ENCODE measurements at regions not wholly inside any gene's neighbourhood (a gene's known extent, or its start where the extent isn't known, plus 50 kb on each side); places are given as distances from the start of the nearest gene placed in this dataset.
"Not testable (repeated sequence)": the region's sequence is repeated elsewhere in the genome, so short reads cannot be mapped to it uniquely, and the experiment has no call there.

DNA sequence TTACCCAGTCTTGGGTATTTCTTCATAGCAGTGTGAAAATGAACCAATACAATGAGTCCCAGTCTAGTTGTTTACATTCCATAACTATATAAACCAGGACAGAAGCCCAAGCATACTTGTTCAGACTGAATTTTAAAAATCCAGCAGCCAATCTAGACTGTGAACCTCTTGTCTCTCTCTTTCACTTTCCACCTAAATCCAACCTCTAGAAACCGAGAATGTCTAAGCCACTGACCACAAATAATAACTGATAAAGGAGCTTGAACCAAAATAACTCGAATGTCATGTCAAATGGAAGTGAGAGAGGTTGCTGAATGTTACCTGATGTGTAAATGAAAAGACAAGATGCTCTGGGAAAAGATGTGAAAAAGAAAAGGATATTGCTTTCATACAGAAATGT lies 544.7 kb downstream of the NLGN4X start:
- FAIRE-seq, result no peak

DNA sequence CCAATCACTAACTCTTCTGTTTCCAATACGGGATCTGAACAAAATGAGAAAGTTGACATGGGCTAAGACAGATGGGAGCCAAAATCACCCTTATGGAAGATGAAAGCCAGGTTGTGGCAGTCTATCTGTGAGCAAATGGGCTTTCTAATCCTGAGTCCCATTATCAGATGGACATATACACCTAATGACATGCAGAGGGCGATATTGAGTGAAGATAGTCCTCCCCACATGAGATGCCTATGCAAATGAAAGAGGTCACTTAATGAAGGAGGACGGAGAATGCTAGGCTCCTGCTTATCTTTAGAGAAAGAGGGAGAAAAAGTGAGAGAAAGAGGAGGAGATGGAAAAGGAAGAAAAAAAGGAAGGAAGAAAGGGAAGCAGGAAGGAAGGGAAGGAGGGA lies 547.5 kb downstream of the NLGN4X start:
- FAIRE-seq, result no peak

DNA sequence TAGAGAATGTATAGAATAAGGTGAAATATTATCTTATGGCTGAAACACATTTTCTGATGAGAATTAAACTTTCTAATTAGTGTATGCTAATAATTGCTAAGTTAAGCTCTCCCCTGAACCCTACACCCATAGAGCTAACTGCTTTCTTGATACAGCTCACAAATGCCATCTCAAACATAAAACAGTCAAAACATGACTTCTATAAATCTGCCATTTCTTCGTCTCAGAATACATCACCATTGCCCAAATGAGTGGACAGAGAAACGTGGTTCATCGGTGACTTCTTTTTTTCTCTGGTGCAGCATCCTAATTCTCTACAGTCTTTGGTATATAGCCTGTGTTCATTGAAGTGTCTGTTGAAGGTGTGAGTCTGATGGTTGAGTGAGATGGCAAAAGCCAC lies 554.6 kb downstream of the NLGN4X start:
- FAIRE-seq, result no peak

DNA sequence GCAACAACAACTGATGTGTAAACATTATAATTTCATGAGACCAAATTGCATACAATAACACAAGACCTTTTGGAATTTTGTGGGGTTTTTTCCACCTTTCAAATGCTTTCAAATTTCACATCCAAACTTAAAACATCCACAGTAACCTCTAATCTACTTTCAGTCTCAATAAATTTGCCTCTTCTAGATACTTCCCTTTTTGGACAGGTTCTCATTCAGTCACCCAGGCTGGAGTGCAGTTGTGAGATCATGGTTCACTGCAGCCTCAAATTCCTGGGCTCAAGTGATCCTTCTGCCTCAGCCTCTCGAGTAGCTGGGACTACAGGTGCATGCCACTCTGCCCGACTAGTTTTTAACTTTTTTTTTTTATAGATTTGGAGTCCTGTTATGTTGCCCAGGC lies 556.6 kb downstream of the NLGN4X start:
- no peak for FAIRE-seq

DNA sequence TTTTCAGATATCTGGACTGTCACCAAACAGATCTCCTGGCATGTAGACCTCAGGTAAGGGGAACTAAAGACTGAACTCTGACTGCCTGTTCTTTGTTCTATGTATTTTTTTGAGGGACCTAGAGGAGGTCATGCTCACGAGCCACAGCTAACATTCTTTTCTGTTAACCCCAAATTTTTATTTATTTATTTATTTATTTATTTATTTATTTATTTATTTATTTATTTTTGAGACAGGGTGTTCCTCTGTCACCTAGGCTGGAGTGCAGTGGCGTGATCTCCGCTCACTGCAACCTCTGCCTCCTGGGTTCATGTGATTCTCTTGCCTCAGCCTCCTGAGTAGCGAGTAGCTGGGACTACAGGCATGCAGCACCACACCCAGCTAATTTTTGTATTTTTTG lies 562.0 kb downstream of the NLGN4X start:
- FAIRE-seq, result not testable (repeated sequence)

DNA sequence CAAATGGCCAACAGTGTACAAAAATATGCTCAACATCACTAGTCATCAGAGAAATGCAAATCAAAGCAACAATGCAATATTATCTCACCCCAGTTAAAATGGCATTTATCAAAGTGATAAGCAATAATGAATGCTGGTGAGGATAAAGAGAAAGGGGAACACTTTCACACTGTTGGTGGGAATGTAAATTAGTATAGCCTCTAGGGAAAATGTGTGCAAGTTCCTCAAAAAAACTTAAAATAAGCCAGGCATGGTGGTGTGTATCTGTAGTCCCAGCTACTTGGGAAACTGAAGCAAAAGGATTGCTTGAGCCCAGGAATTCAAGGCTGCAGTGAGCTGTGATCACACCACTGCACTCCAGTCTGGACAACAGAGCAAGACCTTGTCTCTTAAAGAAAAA lies 572.1 kb downstream of the NLGN4X start:
- FAIRE-seq, result no peak

DNA sequence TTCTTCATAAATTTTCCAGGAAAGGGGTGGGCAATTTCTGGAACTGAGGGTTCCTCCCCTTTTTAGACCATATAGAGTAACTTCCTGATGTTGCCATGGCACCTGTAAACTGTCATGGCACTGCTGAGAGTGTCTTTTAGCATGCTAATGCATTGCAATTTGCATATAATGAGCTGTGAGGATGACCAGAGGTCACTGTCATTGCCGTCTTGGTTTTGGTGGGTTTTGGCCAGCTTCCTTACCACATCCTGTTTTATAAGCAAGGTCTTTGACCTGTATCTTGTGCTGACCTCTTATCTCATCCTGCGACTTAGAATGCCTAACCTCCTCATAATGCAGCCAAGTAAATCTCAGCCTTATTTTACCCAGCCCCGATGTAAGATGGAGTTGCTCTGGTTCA lies 577.8 kb downstream of the NLGN4X start:
- FAIRE-seq, result no peak

DNA sequence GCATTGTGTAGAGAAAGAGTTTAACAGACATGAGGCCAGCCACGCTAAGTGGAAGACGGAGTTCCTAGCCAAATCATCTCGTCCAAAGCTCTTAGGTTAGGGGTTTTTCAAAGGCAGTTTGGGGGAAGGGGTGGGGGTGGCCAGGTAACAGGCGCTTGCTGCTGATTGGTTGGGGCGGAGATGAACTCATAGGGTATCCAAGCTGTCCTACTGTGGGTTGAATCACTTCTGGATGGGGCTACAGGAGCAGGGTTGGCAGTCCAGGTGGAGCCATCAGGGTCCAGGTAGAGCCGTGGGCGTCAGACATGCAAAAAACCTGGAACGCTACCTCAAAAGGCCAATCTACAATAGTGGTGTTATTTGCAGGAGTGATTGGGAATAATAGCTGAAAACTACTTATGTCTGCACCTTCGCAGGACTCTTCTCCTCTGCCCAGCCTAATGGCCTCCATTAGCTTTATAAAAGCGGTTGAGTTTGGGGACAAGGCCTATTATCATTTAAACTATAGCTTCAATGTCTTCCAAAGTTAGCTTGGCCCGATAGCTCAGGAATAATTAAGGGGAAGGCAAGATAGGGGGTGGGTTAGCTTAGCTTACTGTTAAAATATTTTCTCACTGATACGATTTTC lies 579.6 kb downstream of the NLGN4X start:
- no peak for FAIRE-seq

DNA sequence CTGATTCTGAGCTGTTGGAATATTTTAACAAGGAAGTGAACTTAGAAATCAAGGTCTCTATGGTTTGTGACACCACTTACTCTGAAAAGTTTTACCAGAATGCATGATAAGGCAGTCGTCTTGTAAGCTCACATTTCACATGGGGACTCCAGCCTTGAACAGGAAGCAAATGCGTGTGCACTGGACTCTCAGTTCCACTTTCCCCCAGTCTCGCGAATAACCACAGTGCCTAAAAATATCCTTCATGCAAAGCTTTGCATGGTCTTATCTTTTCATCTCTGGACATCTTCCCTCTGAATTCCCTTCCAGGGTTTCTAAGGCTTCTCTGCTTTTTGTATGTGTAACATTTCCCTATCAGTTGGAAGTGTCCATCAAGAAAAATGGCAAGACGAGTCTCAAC lies 581.8 kb downstream of the NLGN4X start:
- FAIRE-seq, result no peak

DNA sequence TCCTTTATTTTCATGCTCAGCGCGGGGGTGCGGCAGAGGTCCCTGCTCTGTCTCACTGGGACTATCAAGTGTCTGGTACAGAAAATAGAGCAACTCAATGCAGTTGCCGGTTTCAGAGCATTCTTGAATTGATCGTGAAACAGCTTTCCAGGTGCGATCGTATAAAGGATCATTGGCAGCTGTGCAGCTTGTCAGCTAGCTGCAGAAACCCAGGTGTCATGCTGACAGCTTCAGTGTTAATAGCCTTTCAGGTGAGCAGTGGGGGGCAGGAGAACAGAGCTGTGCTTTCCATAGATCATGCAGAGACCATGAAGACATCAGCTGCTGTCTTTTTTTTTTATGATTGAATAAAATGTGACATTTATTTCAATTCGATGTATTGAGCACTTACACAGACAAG lies 583.9 kb downstream of the NLGN4X start:
- no peak for FAIRE-seq

DNA sequence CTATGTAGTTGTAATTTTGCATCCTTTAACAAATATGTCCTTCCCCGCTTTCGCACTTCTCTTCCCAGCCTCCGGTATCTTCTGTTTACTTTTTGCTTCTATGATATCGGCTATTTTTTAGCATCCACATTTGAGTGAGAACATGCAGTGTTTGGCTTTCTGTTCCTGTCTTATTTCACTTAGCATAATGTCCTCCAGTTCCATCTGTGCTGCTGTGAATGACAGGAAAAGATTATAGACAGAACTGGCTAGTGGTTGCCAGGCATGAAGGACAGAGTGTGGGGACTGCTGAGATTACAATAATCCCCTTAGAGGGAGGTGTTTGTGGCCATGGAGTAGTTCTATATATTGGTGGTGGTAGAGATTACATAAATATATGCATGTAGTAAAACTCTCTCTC lies 588.6 kb downstream of the NLGN4X start:
- FAIRE-seq, result no peak

DNA sequence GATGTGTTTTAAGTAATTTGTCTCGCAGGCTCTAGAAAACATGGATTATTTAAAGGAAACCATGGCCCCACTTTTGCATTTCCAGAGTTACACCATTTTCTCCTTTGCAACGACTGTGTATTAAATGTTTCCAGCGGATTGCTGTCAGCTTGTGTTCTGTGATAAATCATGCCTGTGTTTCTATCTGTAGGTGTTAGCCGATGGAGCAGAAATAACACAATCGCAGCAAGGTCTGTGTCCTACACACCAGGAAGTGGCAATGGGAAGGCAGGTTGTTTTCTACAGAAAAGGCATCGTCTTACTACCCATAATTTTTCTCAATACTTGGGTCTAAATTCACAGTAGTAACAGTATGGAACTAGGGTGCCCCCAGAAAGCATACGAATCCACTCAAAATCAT lies 590.1 kb downstream of the NLGN4X start:
- FAIRE-seq, result no peak

DNA sequence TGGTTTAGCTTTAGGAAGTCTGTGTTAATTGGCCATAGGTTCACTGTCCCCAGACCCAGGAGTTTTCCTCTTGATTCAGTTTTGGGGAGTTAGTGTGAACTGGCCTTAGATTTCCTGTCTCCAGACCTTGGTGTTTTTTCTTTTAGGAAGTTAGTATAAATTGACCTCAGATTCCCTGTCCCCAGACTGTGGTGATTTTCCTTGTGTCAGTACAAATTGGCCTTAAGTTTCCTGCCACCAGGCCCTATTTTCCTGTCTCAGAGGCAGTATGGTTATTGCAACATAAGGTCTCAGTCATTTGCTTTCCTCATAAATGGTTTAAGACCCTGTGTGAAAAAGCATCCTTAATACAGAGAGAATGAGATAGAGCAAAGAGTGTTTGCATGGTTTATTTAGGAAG lies 595.8 kb downstream of the NLGN4X start:
- FAIRE-seq, result no peak

DNA sequence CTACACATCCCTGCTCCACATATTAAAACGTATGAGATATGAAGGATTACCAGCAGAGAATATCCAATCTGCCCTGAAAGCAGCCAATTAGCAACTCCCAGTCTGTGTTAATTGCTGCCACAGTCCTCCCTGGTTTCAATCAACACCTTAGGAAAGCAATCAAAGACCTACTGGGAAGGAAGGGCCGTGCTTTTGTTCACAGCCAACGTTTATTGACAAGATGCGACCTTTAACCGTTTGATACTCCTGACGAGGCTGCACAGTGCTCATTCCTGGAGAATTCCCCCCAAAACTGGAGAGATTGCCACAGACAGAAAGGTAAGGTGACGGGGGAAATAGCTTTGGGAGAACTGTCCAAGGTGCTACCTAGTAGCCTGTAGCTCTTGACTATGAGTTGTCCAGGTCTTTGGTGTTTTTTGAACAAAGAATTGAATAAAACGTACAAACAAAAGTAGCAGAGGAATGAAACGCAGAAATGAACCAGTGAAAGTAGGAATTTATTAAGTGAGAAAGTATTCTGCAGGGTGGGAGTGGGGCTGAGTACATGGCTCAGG lies 596.5 kb downstream of the NLGN4X start:
- FAIRE-seq, result no peak

DNA sequence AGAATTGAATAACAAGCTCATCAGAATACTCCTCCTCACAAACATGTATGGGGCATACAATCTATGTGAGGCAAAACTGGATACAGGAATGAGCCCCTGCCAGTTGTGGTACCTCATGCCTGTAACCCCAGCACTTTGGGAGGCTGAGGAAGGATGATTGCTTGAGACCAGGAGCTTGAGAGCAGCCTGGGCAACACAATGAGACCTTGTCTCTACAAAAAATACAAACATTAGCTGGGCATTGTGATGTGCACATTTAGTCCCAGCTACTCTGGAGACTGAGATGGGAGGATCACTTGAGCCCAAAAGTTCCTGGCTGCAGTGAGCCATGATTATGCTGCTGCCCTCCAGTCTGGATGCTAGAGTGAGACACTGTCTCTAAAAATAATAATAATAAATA lies 611.0 kb downstream of the NLGN4X start:
- FAIRE-seq, result no peak

DNA sequence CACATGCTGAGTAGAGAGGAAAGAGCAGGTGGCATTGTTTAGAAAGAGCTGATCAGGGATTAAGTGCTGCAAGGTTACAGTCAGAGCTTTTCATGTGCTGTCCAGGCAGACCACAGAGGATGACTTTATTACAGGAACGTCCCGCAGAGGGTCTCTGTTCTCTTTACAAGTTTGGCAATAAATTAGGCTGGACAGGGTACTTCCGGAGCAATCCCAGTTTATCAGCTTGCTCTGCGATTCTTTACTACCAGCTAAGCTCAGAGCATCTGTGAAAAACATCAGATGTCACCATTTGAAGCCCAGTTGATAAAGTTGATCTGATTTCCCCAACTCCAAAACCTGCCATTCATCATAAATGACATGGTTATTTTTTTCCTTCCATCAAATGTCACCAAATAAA lies 633.1 kb downstream of the NLGN4X start:
- FAIRE-seq, result no peak

DNA sequence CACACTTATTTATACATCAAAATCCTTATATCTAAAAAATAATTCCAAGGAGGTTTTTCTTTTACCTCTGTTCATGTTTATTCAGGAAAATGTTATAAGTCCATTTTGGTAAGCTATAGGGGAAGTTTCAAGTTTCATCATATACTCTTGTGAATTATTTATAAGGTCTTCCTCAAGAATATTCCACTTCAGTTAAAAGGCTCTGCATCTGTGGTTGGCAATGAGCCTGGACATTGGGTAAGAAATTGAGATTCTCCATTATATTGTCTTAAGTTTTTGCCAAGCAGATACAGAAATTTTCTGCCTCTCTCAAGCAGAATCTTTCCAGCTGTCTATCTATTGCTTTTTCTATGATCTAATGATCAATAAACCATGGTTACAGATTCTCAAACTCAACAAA lies 641.9 kb downstream of the NLGN4X start:
- no peak for FAIRE-seq

DNA sequence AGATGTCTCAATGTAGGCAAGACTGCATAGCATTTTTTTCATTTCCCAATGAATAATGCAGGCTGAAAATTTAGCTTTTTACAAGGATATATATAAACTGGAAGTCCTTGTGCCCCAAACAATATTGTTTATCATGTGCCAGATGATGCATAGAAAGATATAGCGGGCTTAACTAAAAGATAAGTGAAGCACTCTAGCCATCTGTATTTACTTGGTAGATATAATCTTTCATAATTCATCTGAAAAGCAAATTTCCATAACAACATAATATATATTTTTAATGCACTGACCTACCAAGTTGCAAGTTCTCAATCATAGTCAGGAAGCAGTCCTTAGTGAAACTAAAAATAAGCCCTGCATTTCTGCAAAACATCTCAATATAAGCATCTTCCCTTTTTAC lies 653.3 kb downstream of the NLGN4X start:
- no peak for FAIRE-seq

DNA sequence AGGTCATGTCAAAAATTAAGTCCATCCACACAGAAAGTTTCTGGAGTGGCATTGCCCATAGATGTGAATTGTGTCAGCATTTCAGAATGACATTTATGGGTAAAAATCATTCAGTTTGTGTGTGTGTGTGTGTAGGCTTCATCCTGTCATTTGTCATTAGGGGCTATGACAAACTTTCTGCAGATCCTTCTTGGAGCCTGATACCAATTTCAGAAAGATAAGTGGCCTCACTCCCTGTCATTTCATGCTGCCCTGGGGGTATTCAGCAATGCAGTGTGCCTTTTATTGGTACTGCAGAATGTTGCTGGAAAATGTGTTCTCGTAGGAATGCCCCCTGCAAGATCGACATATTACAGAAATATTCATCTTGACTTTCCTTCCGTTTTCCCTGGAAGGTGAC lies 659.7 kb downstream of the NLGN4X start:
- FAIRE-seq, result no peak

DNA sequence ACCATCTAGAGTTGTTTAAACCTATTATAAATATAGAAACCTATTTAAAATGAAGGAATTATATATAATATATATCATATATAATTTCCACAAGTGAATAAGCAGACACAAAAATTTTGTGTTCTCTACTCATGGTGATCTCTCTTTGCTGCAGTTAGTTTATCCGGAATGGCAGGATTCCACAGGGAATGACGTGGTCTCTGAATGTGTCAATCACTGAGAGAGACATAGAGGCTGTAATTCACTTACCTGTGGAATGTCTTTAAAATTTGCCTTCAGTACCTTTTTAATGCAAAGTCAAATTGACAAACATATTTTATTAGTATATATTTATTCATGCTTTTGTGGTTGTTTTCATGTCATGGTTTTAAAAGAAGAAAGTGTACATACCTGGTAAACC lies 669.3 kb downstream of the NLGN4X start:
- no peak for FAIRE-seq

DNA sequence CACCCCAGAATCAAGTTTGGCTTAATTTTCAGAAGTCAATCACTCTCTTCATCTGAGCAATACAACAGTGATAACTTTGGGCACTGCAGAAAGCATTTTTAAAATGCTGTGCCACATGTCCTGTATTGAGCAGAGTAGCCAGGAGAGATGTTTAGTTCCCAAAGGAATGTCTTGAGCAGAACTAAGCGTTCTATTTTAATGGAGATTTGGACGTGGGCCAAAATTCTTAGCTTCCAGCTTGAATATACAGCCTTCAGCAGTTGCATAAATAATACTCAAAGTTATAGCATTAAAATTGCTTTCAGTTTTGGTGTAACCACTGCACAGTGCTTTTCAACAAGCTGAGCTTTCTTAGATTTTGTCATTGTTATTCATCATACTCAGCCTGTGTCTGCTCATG lies 679.2 kb downstream of the NLGN4X start:
- FAIRE-seq, result no peak

DNA sequence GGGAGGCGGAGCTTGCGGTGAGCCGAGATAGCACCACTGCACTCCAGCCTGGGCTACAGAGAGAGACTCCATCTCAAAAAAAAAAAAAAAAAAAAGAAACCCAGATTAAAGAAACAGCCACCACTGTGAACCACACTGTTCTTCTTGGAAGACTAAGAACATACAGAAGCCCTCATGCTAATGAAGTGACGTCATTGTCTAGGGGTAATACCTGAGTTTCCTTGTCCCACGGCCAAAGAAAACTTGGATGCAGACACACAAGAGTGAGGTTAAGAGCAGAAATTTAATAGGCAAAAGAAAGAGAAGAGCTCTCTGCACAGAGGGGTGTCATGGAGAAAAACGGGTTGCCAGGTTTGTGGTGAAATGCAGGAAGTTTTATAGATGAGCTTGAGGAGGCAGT lies 691.6 kb downstream of the NLGN4X start:
- FAIRE-seq, result no peak

DNA sequence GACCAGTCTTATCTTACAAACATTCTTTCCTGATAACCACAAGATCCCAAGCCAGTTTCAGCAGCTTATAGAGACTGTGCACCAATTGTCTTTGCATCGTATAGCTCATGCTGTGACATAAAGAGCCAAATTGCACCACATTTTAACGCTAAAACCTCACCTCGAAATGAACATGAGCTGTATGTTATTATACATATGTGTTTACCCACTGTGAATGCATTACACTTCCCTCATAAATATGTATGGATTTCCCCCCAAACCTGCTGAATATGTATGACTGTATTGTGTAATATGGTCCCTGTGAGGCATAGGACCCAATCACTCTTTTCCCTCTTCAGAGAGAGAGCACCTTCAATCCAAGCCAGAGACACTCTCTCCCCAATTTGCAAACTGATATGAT lies 692.4 kb downstream of the NLGN4X start:
- no peak for FAIRE-seq

DNA sequence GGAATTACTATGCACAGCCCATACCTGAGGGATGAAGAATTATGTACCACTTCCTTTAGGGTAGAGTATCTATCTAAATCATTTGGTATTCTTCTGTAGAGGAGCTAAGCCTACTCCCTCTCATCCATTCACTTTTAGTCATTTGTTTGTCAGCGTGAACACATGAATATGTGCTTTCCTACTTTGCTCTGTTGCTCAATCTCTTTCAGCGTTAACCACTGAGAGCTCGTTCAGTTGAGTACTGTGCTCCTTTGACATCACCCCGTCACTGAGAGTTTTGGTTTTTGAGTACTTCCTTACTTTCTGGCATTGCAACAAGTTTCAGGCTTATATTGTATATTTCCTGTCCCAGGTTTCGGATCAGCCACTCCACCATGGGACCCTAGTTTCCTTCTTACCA lies 700.6 kb downstream of the NLGN4X start:
- no peak for FAIRE-seq

DNA sequence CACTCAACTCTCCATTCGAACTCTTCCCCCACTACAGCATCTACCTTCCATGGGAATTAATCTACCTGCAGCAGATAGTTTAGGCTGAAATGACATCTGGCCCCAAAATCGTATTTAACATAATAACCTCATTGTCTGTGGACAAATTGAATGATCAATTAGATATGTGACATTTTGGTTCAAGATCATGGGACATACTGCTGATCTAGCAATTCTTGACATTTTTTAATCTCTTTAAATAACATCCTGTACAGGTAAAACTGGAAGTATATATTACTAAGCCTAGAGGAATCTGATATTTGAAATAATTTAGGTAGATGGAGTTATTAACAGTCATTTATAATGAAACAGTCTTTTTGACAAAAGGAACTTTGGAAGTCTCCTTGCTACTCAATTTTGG lies 702.5 kb downstream of the NLGN4X start:
- no peak for FAIRE-seq
